ENCODE measurements at regions not wholly inside any gene's neighbourhood (a gene's known extent, or its start where the extent isn't known, plus 50 kb on each side); places are given as distances from the start of the nearest gene placed in this dataset.

DNA sequence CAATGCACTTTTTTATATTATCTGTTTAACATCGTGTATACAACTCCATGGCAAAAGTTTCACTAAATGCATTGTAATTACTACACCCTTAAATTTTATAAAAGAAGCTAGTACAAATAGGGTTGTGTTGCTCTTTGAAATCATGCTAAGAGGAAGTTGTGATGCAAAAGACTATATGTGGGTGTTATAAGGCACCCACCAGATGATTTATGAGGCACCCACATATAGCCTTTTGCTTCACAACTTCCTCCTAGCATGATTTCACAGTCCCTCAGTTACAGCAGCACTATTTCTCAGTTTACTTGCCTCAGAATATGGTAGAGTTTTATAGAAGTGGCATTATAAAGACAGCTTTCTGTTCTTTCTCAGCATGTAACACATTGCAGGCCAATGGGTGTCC is 277.3 kb upstream of the DOK6 start:
- H3K23ac ChIP-seq (ENCODE audit: low read depth, low read length) = no peak overlapping the region
- H2AK5ac ChIP-seq (ENCODE audit: low read depth, low read length) = no peak overlapping the region
- H3K9ac ChIP-seq (ENCODE audit: low read depth, low read length) = no peak overlapping the region
- H3K9me3 ChIP-seq (ENCODE audit: control insufficient read depth, insufficient read depth, low read length) = no peaks in the 10 kb centered on the region
- no peak overlapping the region for H4K91ac ChIP-seq (ENCODE audit: insufficient read depth, low read depth, low read length)
- no peak overlapping the region for H3K56ac ChIP-seq (ENCODE audit: extremely low read depth, insufficient read depth, low read length)
- ATAC-seq (ENCODE audit: low read depth) (no peak), DNase-seq (no peak)
- H3K27ac ChIP-seq (ENCODE audit: insufficient read depth, low read length) = no peak overlapping the region
- no peaks in the 10 kb centered on the region for H3K79me1 ChIP-seq (ENCODE audit: low read depth in 1 of 2, low read length in 2 of 2)
- H3K4me2 ChIP-seq (ENCODE audit: low read depth, low read length) = no peak overlapping the region
- H2BK15ac ChIP-seq (ENCODE audit: low read depth, low read length) = no peak overlapping the region
- no peaks in the 10 kb centered on the region for H3K9me1 ChIP-seq (ENCODE audit: insufficient read depth, low read length)
- no peak overlapping the region for H4K5ac ChIP-seq (ENCODE audit: low read depth, low read length)
- no peaks in the 10 kb centered on the region for H3K36me3 ChIP-seq (ENCODE audit: control insufficient read depth, insufficient read depth, low read length)
- no TSS peak for BruUV-seq (replicated peaks)
- no CpG with 5 or more reads among the region's 1 CpG for WGBS, 2 experiments (ENCODE audit: extremely low coverage in 2 of 2, insufficient read length in 1 of 2)
- no peak overlapping the region for H4K8ac ChIP-seq (ENCODE audit: low read depth in 2 of 2, low read length in 2 of 2)
- H2AFZ ChIP-seq (replicated peaks; ENCODE audit: low read length, poor library complexity) = no peak overlapping the region
- dilution Hi-C loops (cut with HindIII; ENCODE audit: low sequenced_read_pairs, unreplicated experiment) = no loop called here
- TF ChIP-seq RFX5 (IDR thresholded peaks at IDR 0.05; ENCODE audit: low read depth, low read length) (no peak), POLR2A (IDR thresholded peaks at IDR 0.05; ENCODE audit: low read depth, low read length) (no peak)
- CTCF ChIA-PET = no interaction called here
- no peak overlapping the region for H2AK9ac ChIP-seq (replicated peaks; ENCODE audit: low read depth, low read length, poor library complexity)
- in situ Hi-C loops (cut with MboI; ENCODE audit: low sequenced_read_pairs) = no loop called here
- H2BK5ac ChIP-seq (ENCODE audit: low read depth, low read length, poor library complexity, severe bottlenecking) = no peak overlapping the region
- H3K27me3 ChIP-seq (ENCODE audit: control insufficient read depth, insufficient read depth, low read length) = no peaks in the 10 kb centered on the region
- no peak overlapping the region for H3K18ac ChIP-seq (ENCODE audit: low read depth, low read length)
- H3K4ac ChIP-seq (ENCODE audit: low read depth, low read length) = no peak overlapping the region
- no peak overlapping the region for H3K4me3 ChIP-seq (ENCODE audit: insufficient read depth, low read depth, low read length)
- intact Hi-C loops (cut with micrococcal nuclease) = no loop called here
- no peaks in the 10 kb centered on the region for H4K20me1 ChIP-seq (ENCODE audit: insufficient read depth, low read length)
- no peaks in the 10 kb centered on the region for H3K4me1 ChIP-seq (ENCODE audit: control insufficient read depth, insufficient read depth, low read length)
- H2BK120ac ChIP-seq (ENCODE audit: low read depth, low read length) = no peak overlapping the region
- POLR2A ChIA-PET (ENCODE audit: unreplicated experiment) = no interaction called here
- H2BK20ac ChIP-seq (ENCODE audit: low read depth, low read length) = no peak overlapping the region
- no peak overlapping the region for H3K14ac ChIP-seq (replicated peaks; ENCODE audit: low read depth, low read length)
